Suprapubic skin (tissue), 4 donors: ENCODE measurements at regions not wholly inside any gene's neighbourhood (a gene's known extent, or its start where the extent isn't known, plus 50 kb on each side); places are given as distances from the start of the nearest gene placed in this dataset.

ENCODE experiments used
- DNase-seq, 2 donors: peaks; one replicate each; pipeline ENCODE4 v3.0.0-alpha.2; 2019; ENCODE audit warnings: low spot score in 2 of 2
- H3K27ac ChIP-seq: fragments of 200-600 bp; sonication (generic); one replicate; pipeline ENCODE4 v1.5.1; 2019
- H3K27me3 ChIP-seq: fragments of 200-600 bp; sonication (generic); one replicate; pipeline ENCODE4 v1.5.1; 2019
- H3K36me3 ChIP-seq: fragments of 200-600 bp; sonication (generic); one replicate; pipeline ENCODE4 v1.5.1; 2019
- H3K4me1 ChIP-seq: fragments of 200-600 bp; sonication (generic); one replicate; pipeline ENCODE4 v1.5.1; 2019
- H3K4me3 ChIP-seq: fragments of 200-600 bp; sonication (generic); one replicate; pipeline ENCODE4 v1.5.1; 2019; ENCODE audit warnings: mild to moderate bottlenecking
- H3K9me3 ChIP-seq: fragments of 200-600 bp; sonication (generic); one replicate; pipeline ENCODE4 v1.5.1; 2019
- EP300 ChIP-seq: sonication (generic); formaldehyde crosslinking; IDR thresholded peaks from one replicate; pipeline ENCODE4 v1.6.1; 2017; ENCODE audit warnings: antibody characterized with exemption
- POLR2A ChIP-seq, 2 donors: fragments of 450-650 bp; IDR thresholded peaks; one replicate each; pipeline ENCODE4 v1.6.1; 2017; ENCODE audit warnings: antibody characterized with exemption in 2 of 2, mild to moderate bottlenecking in 2 of 2, moderate library complexity in 2 of 2
- POLR2AphosphoS5 ChIP-seq, 3 donors: sonication (generic); formaldehyde crosslinking; IDR thresholded peaks; one replicate each; pipeline ENCODE4 v1.6.1; 2017; ENCODE audit warnings: antibody characterized with exemption in 3 of 3
- WGBS: methylation state at CpG from one replicate; pipeline ENCODE4 v1.1.5; 2018; 5-methylcytosine and 5-hydroxymethylcytosine counted together
- TF ChIP-seq, protein P1 (sequence below), 2 donors: fragments of 200-600 bp in 1 of 2; fragments of 450-650 bp in 1 of 2; sonication (generic) in 1 of 2; IDR thresholded peaks; one replicate each; pipeline ENCODE4 v1.5.1; 2016 to 2019; ENCODE audit warnings: antibody characterized with exemption in 2 of 2, mild to moderate bottlenecking in 1 of 2, moderate library complexity in 1 of 2

DNA sequence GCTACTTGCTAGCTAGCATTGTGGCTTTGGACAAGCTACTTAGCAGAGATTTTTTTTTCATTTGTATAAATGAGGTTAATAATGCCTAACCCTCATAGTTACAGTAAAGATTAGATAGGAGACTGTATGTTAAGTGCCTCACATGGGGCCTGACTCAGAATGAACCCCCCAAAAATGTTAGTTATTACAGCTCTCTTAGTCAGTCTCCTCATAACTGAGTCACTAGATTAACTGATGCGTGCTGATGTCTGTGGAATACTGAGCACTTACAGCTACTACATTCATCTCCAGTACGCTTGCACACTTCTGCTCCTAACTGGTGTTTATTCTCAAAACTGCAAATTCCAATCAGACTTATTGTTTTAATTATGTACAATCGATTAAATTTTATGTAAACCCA, 315.3 kb downstream of the SNX13 start:
- Histone ChIP-seq H3K4me1 (peaks cover 8% of the 10 kb centered on the region), H3K27me3 (no peaks in the 10 kb centered on the region), H3K9me3 (no peaks in the 10 kb centered on the region), H3K4me3 (no peak overlapping the region), H3K36me3 (no peaks in the 10 kb centered on the region), H3K27ac (no peak overlapping the region)
- 79% methylated on average over 3 of the region's 3 CpGs for WGBS
- TF ChIP-seq, protein P1, sequence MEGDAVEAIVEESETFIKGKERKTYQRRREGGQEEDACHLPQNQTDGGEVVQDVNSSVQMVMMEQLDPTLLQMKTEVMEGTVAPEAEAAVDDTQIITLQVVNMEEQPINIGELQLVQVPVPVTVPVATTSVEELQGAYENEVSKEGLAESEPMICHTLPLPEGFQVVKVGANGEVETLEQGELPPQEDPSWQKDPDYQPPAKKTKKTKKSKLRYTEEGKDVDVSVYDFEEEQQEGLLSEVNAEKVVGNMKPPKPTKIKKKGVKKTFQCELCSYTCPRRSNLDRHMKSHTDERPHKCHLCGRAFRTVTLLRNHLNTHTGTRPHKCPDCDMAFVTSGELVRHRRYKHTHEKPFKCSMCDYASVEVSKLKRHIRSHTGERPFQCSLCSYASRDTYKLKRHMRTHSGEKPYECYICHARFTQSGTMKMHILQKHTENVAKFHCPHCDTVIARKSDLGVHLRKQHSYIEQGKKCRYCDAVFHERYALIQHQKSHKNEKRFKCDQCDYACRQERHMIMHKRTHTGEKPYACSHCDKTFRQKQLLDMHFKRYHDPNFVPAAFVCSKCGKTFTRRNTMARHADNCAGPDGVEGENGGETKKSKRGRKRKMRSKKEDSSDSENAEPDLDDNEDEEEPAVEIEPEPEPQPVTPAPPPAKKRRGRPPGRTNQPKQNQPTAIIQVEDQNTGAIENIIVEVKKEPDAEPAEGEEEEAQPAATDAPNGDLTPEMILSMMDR (IDR thresholded peaks at IDR 0.05): no peak
- TF ChIP-seq POLR2AphosphoS5 (IDR thresholded peaks at IDR 0.05) (no peak), POLR2A (IDR thresholded peaks at IDR 0.05) (no peak), EP300 (no peak)
- no peak for DNase-seq

DNA sequence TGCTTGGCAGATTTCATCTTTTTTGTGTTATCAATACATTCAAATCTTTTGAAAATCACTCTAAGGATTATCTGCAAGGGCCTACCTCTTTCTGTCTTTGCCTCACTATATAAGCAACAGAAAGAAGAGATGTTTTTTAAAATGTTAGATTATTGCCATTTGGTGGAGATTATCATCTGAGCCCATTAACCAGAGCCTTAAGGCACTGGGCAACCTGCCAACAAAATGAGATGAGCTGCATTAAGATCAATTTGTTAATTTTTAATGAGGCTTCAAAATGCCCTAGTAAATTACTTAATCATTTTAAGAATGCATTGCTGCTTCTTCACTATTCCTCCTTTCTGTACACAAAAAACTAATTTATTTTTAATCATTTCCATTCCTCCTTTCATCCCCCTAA, 314.1 kb downstream of the SNX13 start:
- no peak overlapping the region for H3K27ac ChIP-seq
- H3K9me3 ChIP-seq: no peaks in the 10 kb centered on the region
- H3K4me3 ChIP-seq: no peak overlapping the region
- H3K27me3 ChIP-seq: no peaks in the 10 kb centered on the region
- peaks cover 8% of the 10 kb centered on the region for H3K4me1 ChIP-seq
- H3K36me3 ChIP-seq: no peaks in the 10 kb centered on the region
- DNase-seq: no peak
- TF ChIP-seq, protein P1 (IDR thresholded peaks at IDR 0.05): no peak
- TF ChIP-seq POLR2AphosphoS5 (IDR thresholded peaks at IDR 0.05) (no peak), EP300 (no peak), POLR2A (IDR thresholded peaks at IDR 0.05) (no peak)

DNA sequence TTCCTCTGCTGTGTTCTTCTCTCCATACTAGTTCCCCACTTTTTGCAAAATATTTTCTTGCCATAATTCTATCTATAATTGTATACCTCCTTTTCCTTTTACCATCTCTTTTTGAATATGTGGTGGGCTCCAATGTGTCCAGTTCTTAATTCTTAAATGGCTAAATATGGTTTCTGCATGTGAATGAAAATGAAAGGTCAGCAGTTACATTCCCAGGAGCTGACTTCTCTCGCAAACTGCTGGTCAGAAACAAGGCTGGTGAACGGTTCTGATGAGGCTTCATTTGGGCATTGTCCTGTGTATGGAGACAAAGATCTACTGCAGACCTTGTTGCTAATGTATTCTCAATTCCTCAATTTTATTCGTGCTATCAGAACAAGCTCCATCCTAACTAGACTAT, 309.2 kb downstream of the SNX13 start:
- 86% methylated on average over 3 of the region's 3 CpGs for WGBS
- H3K36me3 ChIP-seq: no peaks in the 10 kb centered on the region
- H3K27ac ChIP-seq: no peak overlapping the region
- H3K4me1 ChIP-seq: peaks cover 3% of the 10 kb centered on the region
- no peaks in the 10 kb centered on the region for H3K27me3 ChIP-seq
- no peak for TF ChIP-seq POLR2AphosphoS5 (IDR thresholded peaks at IDR 0.05)
- TF ChIP-seq, protein P1 (IDR thresholded peaks at IDR 0.05): no peak
- no peak for TF ChIP-seq EP300
- no peak for TF ChIP-seq POLR2A (IDR thresholded peaks at IDR 0.05)
- no peaks in the 10 kb centered on the region for H3K9me3 ChIP-seq
- H3K4me3 ChIP-seq: no peak overlapping the region
- DNase-seq: no peak

DNA sequence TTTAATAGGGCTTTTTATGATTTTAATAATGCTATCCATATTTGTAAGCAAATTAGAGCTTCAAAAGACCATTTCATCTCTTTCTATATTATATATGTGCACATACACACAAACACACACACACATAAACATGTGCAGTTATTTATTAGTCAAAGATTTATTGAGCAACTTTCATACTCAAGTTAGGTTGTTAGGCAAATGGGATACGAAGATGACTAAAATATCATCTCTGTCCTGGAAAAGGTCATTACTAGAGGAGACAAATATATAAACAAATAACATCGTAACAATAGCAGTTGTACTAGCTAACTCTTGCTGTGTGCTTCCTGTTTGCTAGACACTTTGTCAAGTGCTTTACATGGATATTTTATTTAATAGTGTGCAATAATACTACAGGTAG, 307.9 kb downstream of the SNX13 start:
- Histone ChIP-seq H3K36me3 (no peaks in the 10 kb centered on the region), H3K9me3 (no peaks in the 10 kb centered on the region), H3K27ac (peak overlapping the region; percentile 43), H3K27me3 (no peaks in the 10 kb centered on the region), H3K4me1 (no peaks in the 10 kb centered on the region), H3K4me3 (no peak overlapping the region)
- 70% methylated on average over 2 of the region's 2 CpGs for WGBS
- no peak for TF ChIP-seq POLR2AphosphoS5 (IDR thresholded peaks at IDR 0.05)
- TF ChIP-seq, protein P1 (IDR thresholded peaks at IDR 0.05): no peak
- TF ChIP-seq EP300: no peak
- no peak for TF ChIP-seq POLR2A (IDR thresholded peaks at IDR 0.05)
- no peak for DNase-seq

DNA sequence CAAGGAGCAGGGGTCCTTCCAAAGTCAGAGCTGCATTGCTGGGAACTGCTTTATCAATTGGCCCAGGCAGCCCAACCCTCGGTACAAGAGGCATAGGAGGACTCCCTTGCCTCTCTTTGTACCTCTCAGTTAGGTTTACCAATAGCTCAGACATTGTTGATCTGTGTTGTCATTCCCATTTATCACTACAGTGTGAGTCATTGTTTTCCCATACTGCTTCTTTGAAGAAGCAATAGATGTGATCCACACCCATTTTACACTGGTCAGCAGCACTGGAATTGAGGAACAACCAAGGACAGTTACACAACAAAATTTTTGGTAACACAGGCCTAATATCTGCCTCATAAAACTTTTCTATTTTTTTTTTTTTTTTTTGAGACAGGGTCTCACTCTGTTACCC, 307.2 kb downstream of the SNX13 start:
- Histone ChIP-seq H3K36me3 (no peaks in the 10 kb centered on the region), H3K4me3 (no peak overlapping the region), H3K9me3 (no peaks in the 10 kb centered on the region), H3K4me1 (peaks cover under 1% of the 10 kb centered on the region), H3K27me3 (no peaks in the 10 kb centered on the region), H3K27ac (peak overlapping the region; percentile 43)
- DNase-seq: no peak
- TF ChIP-seq EP300: no peak
- TF ChIP-seq POLR2AphosphoS5 (IDR thresholded peaks at IDR 0.05): peak in 1 of 3 donors; percentile 70
- TF ChIP-seq, protein P1 (IDR thresholded peaks at IDR 0.05): no peak
- WGBS: 61% methylated on average over 1 of the region's 1 CpG
